ENCODE measurements at regions not wholly inside any gene's neighbourhood (a gene's known extent, or its start where the extent isn't known, plus 50 kb on each side); places are given as distances from the start of the nearest gene placed in this dataset.

DNA sequence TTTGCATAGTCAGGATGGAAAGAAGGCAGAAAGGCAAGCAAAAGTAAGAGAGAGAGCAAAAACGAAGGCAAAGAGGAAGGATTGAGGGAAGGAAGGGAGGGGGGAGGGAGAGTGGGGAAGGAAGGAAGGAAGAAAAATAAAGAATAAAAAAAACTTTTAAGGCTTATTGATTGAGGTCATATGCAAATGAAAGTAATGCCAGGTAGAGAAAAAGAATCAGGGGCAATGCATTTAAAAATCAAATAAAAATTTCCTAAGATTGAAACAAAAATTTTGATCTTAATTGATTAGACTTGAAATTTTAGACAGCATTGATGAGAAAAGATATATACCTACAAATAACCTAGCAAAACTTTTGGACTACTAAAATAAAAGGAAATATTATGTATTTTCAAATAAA lies 153.9 kb upstream of the KIF2B start:
- Histone ChIP-seq H3K9me3 (no peaks in the 10 kb centered on the region), H3K36me3 (no peaks in the 10 kb centered on the region), H3K27me3 (no peaks in the 10 kb centered on the region), H3K27ac (no peak overlapping the region), H3K4me1 (no peaks in the 10 kb centered on the region), H3K4me3 (no peak overlapping the region)
- ATAC-seq (no peak), DNase-seq (no peak)
- TF ChIP-seq POLR2A (IDR thresholded peaks at IDR 0.05) (no peak), CTCF (IDR thresholded peaks at IDR 0.05) (no peak)
- 19% methylated on average over 1 of the region's 1 CpG for WGBS (ENCODE audit: insufficient coverage, low coverage, low lambda C conversion rate, missing lambda C conversion rate)
- intact Hi-C loops (cut with DNase I) = no loop called here

DNA sequence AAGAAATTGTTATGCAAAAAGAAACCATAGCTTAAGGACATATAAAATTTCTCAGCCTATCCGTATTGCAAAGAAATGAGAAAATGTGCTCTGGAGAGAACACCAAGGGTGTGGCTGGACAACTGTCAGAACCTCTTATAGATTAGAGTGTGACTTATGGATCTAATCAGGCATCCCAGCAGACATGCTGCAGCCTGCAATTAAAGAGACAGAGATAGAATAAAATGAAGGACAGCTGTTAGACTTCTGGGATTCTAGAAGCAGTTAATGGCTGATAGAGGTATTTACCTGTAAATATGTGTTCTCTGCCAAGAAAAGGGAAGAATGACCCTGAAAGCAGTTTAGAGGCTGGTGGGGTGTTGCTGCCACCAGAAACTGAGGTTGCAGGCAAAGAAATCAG lies 160.1 kb upstream of the KIF2B start:
- no peak for TF ChIP-seq CTCF (IDR thresholded peaks at IDR 0.05)
- no peak for TF ChIP-seq POLR2A (IDR thresholded peaks at IDR 0.05)
- Histone ChIP-seq H3K27ac (no peak overlapping the region), H3K27me3 (no peaks in the 10 kb centered on the region), H3K4me3 (no peak overlapping the region), H3K36me3 (no peaks in the 10 kb centered on the region), H3K9me3 (no peaks in the 10 kb centered on the region), H3K4me1 (no peaks in the 10 kb centered on the region)
- intact Hi-C loops (cut with DNase I) = no loop called here
- ATAC-seq (no peak), DNase-seq (no peak)
- 67% methylated on average over 1 of the region's 1 CpG for WGBS (ENCODE audit: insufficient coverage, low coverage, low lambda C conversion rate, missing lambda C conversion rate)

DNA sequence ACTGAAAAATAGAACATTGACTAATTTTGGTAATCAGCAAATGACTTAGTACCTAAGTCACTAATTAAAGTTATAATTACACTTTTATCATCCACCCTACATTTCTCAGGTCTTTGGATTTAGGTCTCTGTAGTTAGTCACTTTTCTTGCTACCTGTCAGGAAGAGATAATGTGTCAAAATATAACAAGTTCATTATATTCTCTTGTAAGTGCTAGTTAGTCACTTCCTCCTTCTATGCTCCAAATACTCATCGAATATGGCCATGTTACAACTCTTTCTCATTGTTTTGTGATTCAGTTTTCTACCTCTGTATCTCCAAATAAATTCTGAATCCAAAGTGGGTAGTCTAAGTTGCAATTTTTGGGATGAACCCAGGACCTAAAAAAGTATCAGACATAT lies 163.5 kb upstream of the KIF2B start:
- H3K4me3 ChIP-seq = no peak overlapping the region
- TF ChIP-seq POLR2A (IDR thresholded peaks at IDR 0.05) = no peak
- TF ChIP-seq CTCF (IDR thresholded peaks at IDR 0.05) = no peak
- intact Hi-C loops (cut with DNase I) = no loop called here
- DNase-seq = no peak
- H3K27me3 ChIP-seq = no peaks in the 10 kb centered on the region
- no peak for ATAC-seq
- WGBS (ENCODE audit: insufficient coverage, low coverage, low lambda C conversion rate, missing lambda C conversion rate) = 26% methylated on average over 1 of the region's 1 CpG
- no peaks in the 10 kb centered on the region for H3K9me3 ChIP-seq
- H3K4me1 ChIP-seq = no peaks in the 10 kb centered on the region
- H3K36me3 ChIP-seq = no peaks in the 10 kb centered on the region
- H3K27ac ChIP-seq = no peak overlapping the region

GRCh38 chr17:53655591-53655990 lies 167.1 kb upstream of the KIF2B start:
- Histone ChIP-seq H3K27me3 (no peaks in the 10 kb centered on the region), H3K36me3 (no peaks in the 10 kb centered on the region), H3K4me3 (no peak overlapping the region), H3K9me3 (no peaks in the 10 kb centered on the region), H3K27ac (no peak overlapping the region), H3K4me1 (no peaks in the 10 kb centered on the region)
- no peak for ATAC-seq
- no peak for DNase-seq
- WGBS (ENCODE audit: insufficient coverage, low coverage, low lambda C conversion rate, missing lambda C conversion rate) = 43% methylated on average over 1 of the region's 1 CpG
- intact Hi-C loops (cut with DNase I) = no loop called here
- TF ChIP-seq CTCF (IDR thresholded peaks at IDR 0.05) (no peak), POLR2A (IDR thresholded peaks at IDR 0.05) (no peak)

GRCh38 chr17:53649201-53649600 lies 173.5 kb upstream of the KIF2B start:
- DNase-seq (no peak), ATAC-seq (no peak)
- WGBS (ENCODE audit: insufficient coverage, low coverage, low lambda C conversion rate, missing lambda C conversion rate) = 85% methylated on average over 1 of the region's 1 CpG
- no peak overlapping the region for H3K27ac ChIP-seq
- no peak overlapping the region for H3K4me3 ChIP-seq
- no peaks in the 10 kb centered on the region for H3K4me1 ChIP-seq
- no peak for TF ChIP-seq CTCF (IDR thresholded peaks at IDR 0.05)
- TF ChIP-seq POLR2A (IDR thresholded peaks at IDR 0.05) = no peak
- intact Hi-C loops (cut with DNase I) = no loop called here
- H3K27me3 ChIP-seq = no peaks in the 10 kb centered on the region
- no peaks in the 10 kb centered on the region for H3K9me3 ChIP-seq
- no peaks in the 10 kb centered on the region for H3K36me3 ChIP-seq
